GM18511 (cell line): ENCODE measurements at regions not wholly inside any gene's neighbourhood (a gene's known extent, or its start where the extent isn't known, plus 50 kb on each side); places are given as distances from the start of the nearest gene placed in this dataset.
A peak's percentile ranks its signal among the peaks of the same experiment; 100 is the strongest.

ENCODE experiments used
- ATAC-seq: cut with Tn5 transposase; IDR thresholded peaks from one replicate; pipeline ENCODE4 v1.9.1; 2021; ENCODE audit warnings: mild to moderate bottlenecking, moderate library complexity; ENCODE audit not compliant: unreplicated experiment

- ATAC-seq, result no peak
Observed at GRCh38 chr12:75974323-75975187, 57.0 kb downstream of the PHLDA1 start.

GRCh38 chr12:75971253-75971652 is 60.3 kb downstream of the PHLDA1 start:
- no peak for ATAC-seq

- no peak for ATAC-seq
Observed at GRCh38 chr12:75970310-75970709, 61.3 kb downstream of the PHLDA1 start.

- no peak for ATAC-seq
Observed at GRCh38 chr12:75969768-75970167, 61.8 kb downstream of the PHLDA1 start.

- no peak for ATAC-seq
Observed at GRCh38 chr12:75965661-75966060, 65.9 kb downstream of the PHLDA1 start.

- peak; percentile 57 for ATAC-seq
Observed at GRCh38 chr12:75964150-75964549, 67.4 kb downstream of the PHLDA1 start.

- ATAC-seq, result no peak
Observed at GRCh38 chr12:75961878-75962277, 69.7 kb downstream of the PHLDA1 start.

GRCh38 chr12:75960954-75961661 is 70.5 kb downstream of the PHLDA1 start:
- ATAC-seq, result no peak

- peak; percentile 70 for ATAC-seq
Observed at GRCh38 chr12:75960086-75960910, 71.3 kb downstream of the PHLDA1 start.

- no peak for ATAC-seq
Observed at GRCh38 chr12:75959506-75959905, 72.1 kb downstream of the PHLDA1 start.

- no peak for ATAC-seq
Observed at GRCh38 chr12:75959060-75959459, 72.5 kb downstream of the PHLDA1 start.

GRCh38 chr12:75955251-75955650 is 76.3 kb downstream of the PHLDA1 start:
- ATAC-seq, result no peak

- no peak for ATAC-seq
Observed at GRCh38 chr12:75954749-75955148, 76.8 kb downstream of the PHLDA1 start.

- ATAC-seq, result no peak
Observed at GRCh38 chr12:75954041-75954440, 77.5 kb downstream of the PHLDA1 start.

GRCh38 chr12:75953312-75953906 is 78.2 kb downstream of the PHLDA1 start:
- no peak for ATAC-seq

GRCh38 chr12:75951399-75952278 is 79.9 kb downstream of the PHLDA1 start:
- no peak for ATAC-seq

- no peak for ATAC-seq
Observed at GRCh38 chr12:75947156-75947723, 84.3 kb downstream of the PHLDA1 start.

GRCh38 chr12:75945581-75945980 is 86.0 kb downstream of the PHLDA1 start:
- ATAC-seq, result no peak

GRCh38 chr12:75944905-75945432 is 86.6 kb downstream of the PHLDA1 start:
- no peak for ATAC-seq
